ENCODE measurements at regions not wholly inside any gene's neighbourhood (a gene's known extent, or its start where the extent isn't known, plus 50 kb on each side); places are given as distances from the start of the nearest gene placed in this dataset.
"Not testable (repeated sequence)": the region's sequence is repeated elsewhere in the genome, so short reads cannot be mapped to it uniquely, and the experiment has no call there.

DNA sequence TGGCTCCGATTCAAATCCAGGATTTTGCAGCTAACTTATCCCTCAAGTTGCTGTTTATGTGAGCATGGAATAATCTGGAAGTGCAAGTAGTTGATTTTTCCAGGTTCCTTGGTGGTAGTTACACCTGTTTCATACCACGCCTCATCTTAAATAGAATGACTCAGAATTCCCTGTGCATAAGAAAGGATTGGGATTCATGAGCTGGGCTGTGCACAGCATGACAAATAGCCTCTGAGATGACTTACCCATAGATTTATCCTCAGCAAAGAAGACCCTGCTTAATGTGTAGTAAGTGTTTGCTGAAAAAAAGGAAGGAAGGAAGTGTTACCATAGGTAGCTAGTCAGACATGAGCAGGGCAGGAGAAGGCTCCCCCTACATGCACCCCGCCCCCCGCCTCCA, 777.7 kb upstream of the ADGRL3 start:
- H3K9me3 ChIP-seq = no peaks in the 10 kb centered on the region
- TF ChIP-seq POLR2AphosphoS5 (IDR thresholded peaks at IDR 0.05) (no peak), EP300 (IDR thresholded peaks at IDR 0.05) (no peak), POLR2A (IDR thresholded peaks at IDR 0.05) (no peak)
- TF ChIP-seq, protein P1, sequence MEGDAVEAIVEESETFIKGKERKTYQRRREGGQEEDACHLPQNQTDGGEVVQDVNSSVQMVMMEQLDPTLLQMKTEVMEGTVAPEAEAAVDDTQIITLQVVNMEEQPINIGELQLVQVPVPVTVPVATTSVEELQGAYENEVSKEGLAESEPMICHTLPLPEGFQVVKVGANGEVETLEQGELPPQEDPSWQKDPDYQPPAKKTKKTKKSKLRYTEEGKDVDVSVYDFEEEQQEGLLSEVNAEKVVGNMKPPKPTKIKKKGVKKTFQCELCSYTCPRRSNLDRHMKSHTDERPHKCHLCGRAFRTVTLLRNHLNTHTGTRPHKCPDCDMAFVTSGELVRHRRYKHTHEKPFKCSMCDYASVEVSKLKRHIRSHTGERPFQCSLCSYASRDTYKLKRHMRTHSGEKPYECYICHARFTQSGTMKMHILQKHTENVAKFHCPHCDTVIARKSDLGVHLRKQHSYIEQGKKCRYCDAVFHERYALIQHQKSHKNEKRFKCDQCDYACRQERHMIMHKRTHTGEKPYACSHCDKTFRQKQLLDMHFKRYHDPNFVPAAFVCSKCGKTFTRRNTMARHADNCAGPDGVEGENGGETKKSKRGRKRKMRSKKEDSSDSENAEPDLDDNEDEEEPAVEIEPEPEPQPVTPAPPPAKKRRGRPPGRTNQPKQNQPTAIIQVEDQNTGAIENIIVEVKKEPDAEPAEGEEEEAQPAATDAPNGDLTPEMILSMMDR (IDR thresholded peaks at IDR 0.05) = no peak
- ATAC-seq (ENCODE audit: low FRiP score in 2 of 2) (no peak), DNase-seq (no peak)
- H3K36me3 ChIP-seq = no peaks in the 10 kb centered on the region
- WGBS, 2 donors = 88 to 89% methylated on average over 4 of the region's 4 CpGs
- no peaks in the 10 kb centered on the region for H3K27me3 ChIP-seq
- H3K4me3 ChIP-seq = no peak overlapping the region
- H3K4me1 ChIP-seq = no peaks in the 10 kb centered on the region
- H3K27ac ChIP-seq = no peak overlapping the region

DNA sequence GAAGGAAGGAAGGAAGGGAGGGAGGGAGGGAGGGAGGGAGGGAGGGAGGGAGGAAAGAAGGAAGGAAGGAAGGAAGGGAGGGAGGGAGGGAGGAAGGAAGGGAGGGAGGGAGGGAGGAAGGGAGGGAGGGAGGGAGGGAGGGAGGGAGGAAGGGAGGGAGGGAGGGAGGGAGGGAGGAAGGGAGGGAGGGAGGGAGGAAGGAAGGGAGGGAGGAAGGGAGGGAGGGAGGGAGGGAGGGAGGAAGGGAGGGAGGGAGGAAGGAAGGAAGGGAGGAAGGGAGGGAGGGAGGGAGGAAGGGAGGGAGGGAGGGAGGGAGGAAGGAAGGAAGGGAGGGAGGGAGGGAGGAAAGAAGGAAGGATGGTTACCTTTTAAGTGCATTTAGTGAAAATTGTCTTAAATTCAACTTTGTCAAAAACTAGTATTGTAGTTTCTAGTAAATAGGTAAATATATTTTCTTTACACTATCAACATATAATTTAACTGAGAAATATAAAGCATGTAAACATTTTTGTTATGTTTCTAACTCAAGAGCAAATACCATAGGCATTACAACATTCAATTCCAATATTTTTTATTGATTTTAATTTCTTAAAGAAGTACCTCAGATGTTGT, 776.4 kb upstream of the ADGRL3 start:
- H3K4me3 ChIP-seq; ATAC-seq (ENCODE audit: low FRiP score in 2 of 2); H3K27ac ChIP-seq; H3K9me3 ChIP-seq; H3K27me3 ChIP-seq; H3K4me1 ChIP-seq; DNase-seq; H3K36me3 ChIP-seq: not testable (repeated sequence)

GRCh38 chr4:60432911-60433310, 767.2 kb upstream of the ADGRL3 start:
- Histone ChIP-seq H3K9me3 (no peaks in the 10 kb centered on the region), H3K27ac (no peak overlapping the region), H3K4me3 (no peak overlapping the region), H3K27me3 (no peaks in the 10 kb centered on the region), H3K36me3 (no peaks in the 10 kb centered on the region), H3K4me1 (no peaks in the 10 kb centered on the region)
- ATAC-seq (ENCODE audit: low FRiP score in 2 of 2) (no peak), DNase-seq (no peak)
- whole genome bisulfite sequencing, 2 donors = 82 to 85% methylated on average over 1 of the region's 1 CpG
- no peak for TF ChIP-seq POLR2A (IDR thresholded peaks at IDR 0.05)
- no peak for TF ChIP-seq POLR2AphosphoS5 (IDR thresholded peaks at IDR 0.05)
- TF ChIP-seq, protein P1 (IDR thresholded peaks at IDR 0.05) = no peak
- TF ChIP-seq EP300 (IDR thresholded peaks at IDR 0.05) = no peak

GRCh38 chr4:60443068-60443467, 757.1 kb upstream of the ADGRL3 start:
- H3K4me3 ChIP-seq = no peak overlapping the region
- no peaks in the 10 kb centered on the region for H3K27me3 ChIP-seq
- TF ChIP-seq, protein P1 (IDR thresholded peaks at IDR 0.05) = no peak
- TF ChIP-seq EP300 (IDR thresholded peaks at IDR 0.05) = no peak
- no peak for TF ChIP-seq POLR2A (IDR thresholded peaks at IDR 0.05)
- no peak overlapping the region for H3K27ac ChIP-seq
- H3K36me3 ChIP-seq = no peaks in the 10 kb centered on the region
- ATAC-seq (ENCODE audit: low FRiP score in 2 of 2) = no peak
- no peak for DNase-seq
- H3K4me1 ChIP-seq = no peaks in the 10 kb centered on the region
- peaks cover 0 to 8% (median 0%) of the 10 kb centered on the region in 4 donors for H3K9me3 ChIP-seq

DNA sequence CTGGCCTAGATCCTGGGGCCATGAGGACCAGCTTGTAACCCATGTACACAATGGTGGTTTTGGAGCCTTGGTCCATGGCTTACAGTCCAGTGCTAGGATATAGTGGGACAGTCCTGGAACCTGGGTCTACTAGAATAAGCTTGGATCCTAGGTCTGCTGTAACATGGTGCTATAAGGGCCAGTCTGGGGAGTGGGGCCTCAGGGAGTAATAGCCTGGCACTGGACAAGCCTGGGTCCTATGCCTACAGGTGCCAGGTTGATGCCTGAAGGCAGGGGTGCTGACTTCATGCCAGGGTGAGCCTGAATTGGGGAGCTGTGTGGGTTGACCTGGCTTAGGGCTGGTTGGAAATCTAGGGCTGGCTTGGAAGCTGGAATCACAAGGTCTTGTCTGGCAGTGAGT, 756.3 kb upstream of the ADGRL3 start:
- no peak overlapping the region for H3K4me3 ChIP-seq
- DNase-seq (no peak), ATAC-seq (ENCODE audit: low FRiP score in 2 of 2) (no peak)
- H3K9me3 ChIP-seq = peaks cover 0 to 8% (median 0%) of the 10 kb centered on the region in 4 donors
- H3K27me3 ChIP-seq = no peaks in the 10 kb centered on the region
- H3K36me3 ChIP-seq = no peaks in the 10 kb centered on the region
- TF ChIP-seq POLR2A (IDR thresholded peaks at IDR 0.05) = no peak
- no peak for TF ChIP-seq EP300 (IDR thresholded peaks at IDR 0.05)
- TF ChIP-seq POLR2AphosphoS5 (IDR thresholded peaks at IDR 0.05) = no peak
- TF ChIP-seq, protein P1 (IDR thresholded peaks at IDR 0.05) = no peak
- no peak overlapping the region for H3K27ac ChIP-seq
- no peaks in the 10 kb centered on the region for H3K4me1 ChIP-seq

Data from upper lobe of left lung (tissue), 6 donors.